Stimulated activated naive B cell treated with anti-CD40 and anti-IgM and Interleukin-4, amounts not matched to agents 10 μg/mL and 1 μg/mL and 100 μg/mL, for 72 hours (primary cell): ENCODE measurements at regions not wholly inside any gene's neighbourhood (a gene's known extent, or its start where the extent isn't known, plus 50 kb on each side); places are given as distances from the start of the nearest gene placed in this dataset.

ENCODE experiments used
- ATAC-seq, 2 donors: fragments of 150-1000 bp; cut with Tn5 transposase; replicated peaks; 2 replicates each; pipeline ENCODE4 v1.10.0; 2021; ENCODE audit warnings: moderate library complexity in 1 of 2
- DNase-seq: peaks from one replicate; pipeline ENCODE4 v3.0.0; 2021
- H3K27ac Mint-ChIP-seq: one replicate; pipeline ENCODE4 v1.8.0; 2022; ENCODE audit warnings: mild to moderate bottlenecking, mixed read lengths
- H3K27me3 Mint-ChIP-seq, 2 donors: one replicate each; pipeline ENCODE4 v1.8.0; 2022; ENCODE audit warnings: mixed read lengths in 2 of 2
- H3K36me3 Mint-ChIP-seq, 2 donors: one replicate each; pipeline ENCODE4 v1.8.0; 2022; ENCODE audit warnings: mixed read lengths in 2 of 2, mild to moderate bottlenecking in 1 of 2
- H3K4me1 Mint-ChIP-seq, 2 donors: one replicate each; pipeline ENCODE4 v1.8.0; 2022; ENCODE audit warnings: mixed read lengths in 2 of 2, mild to moderate bottlenecking in 1 of 2
- H3K4me3 Mint-ChIP-seq, 2 donors: one replicate each; pipeline ENCODE4 v1.8.0; 2022; ENCODE audit warnings: mild to moderate bottlenecking in 2 of 2, mixed read lengths in 2 of 2, moderate library complexity in 1 of 2
- H3K9me3 Mint-ChIP-seq, 2 donors: one replicate each; pipeline ENCODE4 v1.8.0; 2022; ENCODE audit warnings: mixed read lengths in 2 of 2, mild to moderate bottlenecking in 1 of 2

GRCh38 chr1:191904991-191905390, 253.3 kb upstream of the RGS18 start:
- Mint-ChIP-seq H3K27me3 (no peaks in the 10 kb centered on the region), H3K4me1 (no peaks in the 10 kb centered on the region), H3K27ac (no peak overlapping the region), H3K36me3 (no peaks in the 10 kb centered on the region), H3K4me3 (no peak overlapping the region), H3K9me3 (peaks cover 0 to 8% of the 10 kb centered on the region in 2 donors)
- ATAC-seq (no peak), DNase-seq (no peak)

GRCh38 chr1:191905781-191906180, 252.5 kb upstream of the RGS18 start:
- H3K36me3 Mint-ChIP-seq, result no peaks in the 10 kb centered on the region
- DNase-seq (no peak), ATAC-seq (no peak)
- H3K27ac Mint-ChIP-seq, result no peak overlapping the region
- H3K4me3 Mint-ChIP-seq, result no peak overlapping the region
- H3K9me3 Mint-ChIP-seq, result peaks cover 5 to 8% of the 10 kb centered on the region in 2 donors
- H3K27me3 Mint-ChIP-seq, result no peaks in the 10 kb centered on the region
- no peaks in the 10 kb centered on the region for H3K4me1 Mint-ChIP-seq

DNA sequence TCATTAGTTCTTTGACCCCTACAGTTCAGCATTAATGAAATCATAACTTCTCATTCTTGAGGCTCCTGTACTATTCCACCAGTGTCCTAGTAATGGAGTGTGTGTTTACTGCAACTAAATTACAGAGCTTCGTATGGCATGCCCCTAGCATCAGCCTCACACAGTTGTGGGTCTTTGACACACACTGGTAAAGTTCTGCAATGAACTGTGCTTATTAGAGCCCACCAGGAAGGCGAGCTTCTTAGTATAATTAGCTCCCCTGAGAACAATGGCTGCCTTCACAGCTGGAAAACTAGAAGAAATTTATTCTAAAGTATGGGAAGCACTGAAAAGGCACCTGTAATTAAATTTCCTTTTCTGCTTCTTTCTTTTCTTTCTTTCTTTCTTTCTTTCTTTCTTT, 251.1 kb upstream of the RGS18 start:
- ATAC-seq, result no peak
- no peaks in the 10 kb centered on the region for H3K36me3 Mint-ChIP-seq
- DNase-seq, result no peak
- H3K27ac Mint-ChIP-seq, result peak overlapping the region; percentile 7
- peaks cover 8 to 10% of the 10 kb centered on the region in 2 donors for H3K9me3 Mint-ChIP-seq
- H3K27me3 Mint-ChIP-seq, result no peaks in the 10 kb centered on the region
- H3K4me3 Mint-ChIP-seq, result no peak overlapping the region
- H3K4me1 Mint-ChIP-seq, result no peaks in the 10 kb centered on the region

- Mint-ChIP-seq H3K36me3 (no peaks in the 10 kb centered on the region), H3K4me3 (no peak overlapping the region), H3K4me1 (no peaks in the 10 kb centered on the region), H3K9me3 (peaks cover 8 to 10% of the 10 kb centered on the region in 2 donors), H3K27ac (no peak overlapping the region), H3K27me3 (no peaks in the 10 kb centered on the region)
- ATAC-seq (no peak), DNase-seq (no peak)
Observed at GRCh38 chr1:191910245-191910644, 248.0 kb upstream of the RGS18 start.

GRCh38 chr1:191912517-191912916, 245.7 kb upstream of the RGS18 start:
- Mint-ChIP-seq H3K4me1 (no peaks in the 10 kb centered on the region), H3K27me3 (no peaks in the 10 kb centered on the region), H3K9me3 (peaks cover 8 to 12% of the 10 kb centered on the region in 2 donors), H3K36me3 (no peaks in the 10 kb centered on the region), H3K4me3 (no peak overlapping the region), H3K27ac (no peak overlapping the region)
- no peak for ATAC-seq
- DNase-seq, result no peak

DNA sequence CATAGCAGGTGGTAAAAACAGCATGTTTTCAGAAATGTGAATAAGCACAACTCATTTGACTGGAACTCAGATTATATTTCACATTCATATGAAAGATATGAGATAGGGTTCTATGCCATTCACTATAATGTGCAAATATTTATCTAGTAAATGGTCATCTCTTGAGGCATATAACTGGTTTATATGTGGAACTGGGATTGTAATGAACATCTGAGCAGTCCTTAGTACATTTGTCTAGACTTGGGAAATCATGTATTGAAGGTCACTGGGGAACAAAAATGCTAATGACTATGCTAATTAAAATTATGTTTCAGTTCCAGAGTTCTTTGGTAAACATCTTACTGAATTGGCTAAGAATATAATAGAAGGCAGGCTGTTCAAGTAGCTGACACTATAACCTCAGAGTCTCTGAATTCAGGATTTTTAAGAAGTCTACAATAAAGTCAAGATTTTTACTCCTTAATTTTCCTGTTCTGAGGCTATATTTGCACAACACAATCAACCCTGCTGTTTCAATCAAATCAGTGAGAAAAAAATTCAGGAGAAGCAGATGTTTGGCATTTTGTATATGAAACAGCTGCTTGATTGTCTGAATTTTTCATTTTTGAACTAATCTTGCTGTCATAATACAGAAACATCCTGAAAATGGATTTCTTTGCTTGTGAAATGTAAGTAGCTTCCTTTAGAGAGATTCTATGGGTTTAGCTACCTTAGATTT, 244.8 kb upstream of the RGS18 start:
- Mint-ChIP-seq H3K36me3 (no peaks in the 10 kb centered on the region), H3K27me3 (no peaks in the 10 kb centered on the region), H3K27ac (no peak overlapping the region), H3K4me3 (no peak overlapping the region), H3K4me1 (no peaks in the 10 kb centered on the region), H3K9me3 (peaks cover 8 to 10% of the 10 kb centered on the region in 2 donors)
- no peak for ATAC-seq
- no peak for DNase-seq

DNA sequence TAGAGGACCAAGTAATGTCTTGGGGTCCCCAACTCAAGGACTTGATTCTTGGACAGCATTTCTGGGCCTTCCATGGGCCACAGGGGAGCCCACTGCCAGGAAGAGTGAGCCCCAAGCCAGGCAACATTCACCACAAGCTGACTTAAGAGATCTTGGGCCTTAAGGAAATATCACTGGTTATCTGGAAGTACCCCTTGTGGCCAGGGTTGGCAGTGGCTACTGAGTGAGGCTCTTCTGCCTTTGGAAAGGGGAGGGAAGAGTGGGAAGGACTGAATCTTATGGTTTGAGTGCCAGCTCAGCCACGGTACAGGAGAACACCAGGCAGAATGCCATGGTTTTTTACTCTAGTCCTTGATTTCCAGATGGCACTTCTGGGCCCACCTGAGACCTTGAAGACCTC, 228.9 kb upstream of the RGS18 start:
- ATAC-seq, result no peak
- H3K27ac Mint-ChIP-seq, result no peak overlapping the region

GRCh38 chr1:191943684-191944083, 214.6 kb upstream of the RGS18 start:
- H3K27ac Mint-ChIP-seq, result no peak overlapping the region
- no peaks in the 10 kb centered on the region for H3K4me1 Mint-ChIP-seq
- ATAC-seq, result no peak
- peaks cover 0 to 8% of the 10 kb centered on the region in 2 donors for H3K9me3 Mint-ChIP-seq
- H3K36me3 Mint-ChIP-seq, result no peaks in the 10 kb centered on the region
- H3K4me3 Mint-ChIP-seq, result no peak overlapping the region
- no peak for DNase-seq
- H3K27me3 Mint-ChIP-seq, result no peaks in the 10 kb centered on the region

More for the DNA sequence above, 228.9 kb upstream of the RGS18 start:
- Mint-ChIP-seq H3K36me3 (no peaks in the 10 kb centered on the region), H3K9me3 (peaks cover 3 to 13% of the 10 kb centered on the region in 2 donors), H3K4me3 (no peak overlapping the region), H3K27me3 (no peaks in the 10 kb centered on the region), H3K4me1 (no peaks in the 10 kb centered on the region)
- DNase-seq, result no peak

DNA sequence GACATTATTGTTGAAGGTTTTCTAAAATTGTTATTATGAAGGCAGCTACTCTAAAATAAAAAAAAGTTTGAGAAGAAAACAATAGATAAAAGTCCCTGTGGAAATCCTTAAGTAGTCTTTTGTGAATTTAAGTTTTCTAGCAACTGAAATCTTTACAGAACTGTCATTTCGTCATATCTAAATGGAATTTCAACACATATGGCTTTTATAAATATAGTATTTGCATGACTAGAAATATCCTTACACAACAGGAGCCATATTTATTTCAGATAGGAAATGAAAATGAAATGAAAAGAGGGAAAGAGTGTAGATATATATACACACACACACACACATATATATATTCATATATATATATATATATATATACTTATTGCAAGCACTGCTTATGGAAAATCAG, 204.7 kb upstream of the RGS18 start:
- H3K27ac Mint-ChIP-seq, result no peak overlapping the region
- ATAC-seq (no peak), DNase-seq (no peak)
- H3K9me3 Mint-ChIP-seq, result no peaks in the 10 kb centered on the region
- H3K36me3 Mint-ChIP-seq, result no peaks in the 10 kb centered on the region
- H3K4me1 Mint-ChIP-seq, result no peaks in the 10 kb centered on the region
- H3K4me3 Mint-ChIP-seq, result no peak overlapping the region
- no peaks in the 10 kb centered on the region for H3K27me3 Mint-ChIP-seq

DNA sequence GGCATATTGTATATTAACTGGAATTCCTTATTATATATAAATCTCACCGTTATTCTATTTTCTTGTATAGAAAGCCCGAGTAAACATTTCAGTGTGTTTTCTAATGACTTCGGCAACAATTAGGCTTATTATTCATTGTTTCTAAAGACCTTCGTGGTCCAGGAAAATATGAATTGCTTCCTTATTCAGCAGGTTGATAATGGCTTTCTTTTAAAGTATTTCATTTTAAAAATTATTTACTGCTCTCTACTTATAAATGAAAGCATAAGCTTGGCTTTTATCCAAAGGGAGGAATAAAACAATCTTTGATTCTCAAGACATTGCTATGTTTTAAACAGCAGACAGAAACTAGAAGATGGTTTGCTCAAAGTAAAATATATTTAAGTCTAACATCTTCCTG, 198.4 kb upstream of the RGS18 start:
- no peak overlapping the region for H3K27ac Mint-ChIP-seq
- H3K27me3 Mint-ChIP-seq, result no peaks in the 10 kb centered on the region
- H3K4me3 Mint-ChIP-seq, result no peak overlapping the region
- no peaks in the 10 kb centered on the region for H3K9me3 Mint-ChIP-seq
- ATAC-seq, result no peak
- no peaks in the 10 kb centered on the region for H3K4me1 Mint-ChIP-seq
- H3K36me3 Mint-ChIP-seq, result no peaks in the 10 kb centered on the region
- no peak for DNase-seq

DNA sequence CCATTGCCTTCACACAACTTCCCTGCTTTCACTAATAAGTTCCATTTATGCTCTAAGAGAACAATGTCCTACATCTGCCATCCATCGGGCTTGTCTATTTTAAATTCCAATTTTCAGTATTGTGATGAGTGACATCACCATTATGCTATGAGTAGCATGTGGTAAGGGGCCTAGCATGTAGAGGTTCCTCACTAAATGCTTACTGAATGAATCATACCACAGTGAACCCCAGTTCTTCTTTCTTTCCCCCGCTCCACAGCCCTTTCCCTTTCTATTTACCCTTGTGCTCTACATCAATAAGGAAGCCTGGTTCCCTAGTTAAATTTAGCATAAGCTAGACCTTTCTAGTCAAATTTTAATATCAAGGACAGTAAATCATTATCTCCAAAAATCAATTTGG, 195.0 kb upstream of the RGS18 start:
- H3K27me3 Mint-ChIP-seq, result no peaks in the 10 kb centered on the region
- DNase-seq, result no peak
- H3K4me3 Mint-ChIP-seq, result no peak overlapping the region
- no peak overlapping the region for H3K27ac Mint-ChIP-seq
- no peaks in the 10 kb centered on the region for H3K9me3 Mint-ChIP-seq
- no peaks in the 10 kb centered on the region for H3K4me1 Mint-ChIP-seq
- H3K36me3 Mint-ChIP-seq, result no peaks in the 10 kb centered on the region
- no peak for ATAC-seq

DNA sequence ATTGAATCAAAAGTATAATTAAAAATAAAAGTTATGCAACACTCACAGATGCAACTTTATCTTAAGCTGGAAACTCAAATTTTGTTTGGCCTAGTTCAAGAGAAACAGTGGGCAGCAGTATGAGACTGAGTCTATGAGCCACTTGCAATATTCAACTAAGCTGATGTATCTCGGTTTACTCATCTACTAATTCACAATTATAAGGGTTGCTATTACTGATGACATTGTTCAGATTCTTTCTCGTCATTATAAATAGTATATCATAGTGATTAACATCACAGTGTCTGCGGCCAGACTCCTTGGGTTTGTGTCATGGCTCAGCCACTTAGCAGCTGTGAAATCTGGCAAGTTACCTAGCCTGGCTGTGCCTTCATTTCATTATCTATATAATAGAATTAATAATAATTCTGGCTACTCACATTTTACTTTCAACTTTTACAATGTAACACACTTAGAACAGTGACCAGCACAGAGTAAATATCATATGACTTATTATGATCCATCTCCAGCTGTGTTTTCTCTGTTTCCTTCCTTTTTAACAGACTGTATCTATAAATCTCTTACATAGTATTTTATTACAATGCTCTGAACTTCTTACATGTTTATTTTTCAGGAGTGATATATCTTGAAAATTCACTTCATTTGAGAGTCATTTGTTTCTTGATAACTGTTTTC, 194.3 kb upstream of the RGS18 start:
- Mint-ChIP-seq H3K27ac (no peak overlapping the region), H3K9me3 (no peaks in the 10 kb centered on the region), H3K4me3 (no peak overlapping the region), H3K36me3 (no peaks in the 10 kb centered on the region), H3K27me3 (no peaks in the 10 kb centered on the region), H3K4me1 (no peaks in the 10 kb centered on the region)
- DNase-seq, result no peak
- no peak for ATAC-seq

GRCh38 chr1:191969290-191969689, 189.0 kb upstream of the RGS18 start:
- Mint-ChIP-seq H3K36me3 (no peaks in the 10 kb centered on the region), H3K9me3 (peaks cover under 1% of the 10 kb centered on the region in 2 donors), H3K4me3 (no peak overlapping the region), H3K27me3 (no peaks in the 10 kb centered on the region), H3K27ac (no peak overlapping the region), H3K4me1 (no peaks in the 10 kb centered on the region)
- DNase-seq (no peak), ATAC-seq (no peak)

- Mint-ChIP-seq H3K36me3 (no peaks in the 10 kb centered on the region), H3K27me3 (no peaks in the 10 kb centered on the region), H3K4me1 (no peaks in the 10 kb centered on the region), H3K9me3 (peaks cover 3 to 6% of the 10 kb centered on the region in 2 donors), H3K4me3 (no peak overlapping the region), H3K27ac (no peak overlapping the region)
- DNase-seq (no peak), ATAC-seq (no peak)
Observed at GRCh38 chr1:191970116-191970515, 188.1 kb upstream of the RGS18 start.

GRCh38 chr1:191971447-191971846, 186.8 kb upstream of the RGS18 start:
- no peak overlapping the region for H3K27ac Mint-ChIP-seq
- no peaks in the 10 kb centered on the region for H3K4me1 Mint-ChIP-seq
- no peaks in the 10 kb centered on the region for H3K36me3 Mint-ChIP-seq
- no peak overlapping the region for H3K4me3 Mint-ChIP-seq
- H3K27me3 Mint-ChIP-seq, result no peaks in the 10 kb centered on the region
- no peak for DNase-seq
- peaks cover 5 to 6% of the 10 kb centered on the region in 2 donors for H3K9me3 Mint-ChIP-seq
- ATAC-seq, result no peak
